IMR-90 (cell line): ENCODE measurements at regions not wholly inside any gene's neighbourhood (a gene's known extent, or its start where the extent isn't known, plus 50 kb on each side); places are given as distances from the start of the nearest gene placed in this dataset.

Experiments
- ATAC-seq: fragments of 200-7000 bp; cut with Tn5 transposase; 2 replicates; pipeline ENCODE4 v1.9.1; 2020; ENCODE audit warnings: low read depth, mild to moderate bottlenecking, moderate library complexity
- BruUV-seq: library from RNA; stranded (reverse); fragments of 400-500 nt; replicated peaks from 2 replicates; lab custom pipeline; 2021; lab: Mats Ljungman, UMichigan
- CTCF ChIA-PET: fragments of 300-600 bp; formaldehyde crosslinking; extraction: SDS; loops from one replicate; lab custom pipeline; 2021; ENCODE audit warnings: antibody characterized with exemption; lab: Yijun Ruan, JAX
- POLR2A ChIA-PET: fragments of 300-600 bp; sonication (Branson Sonifier 250); formaldehyde crosslinking; loops from one replicate; lab custom pipeline; 2022; ENCODE audit warnings: antibody characterized with exemption; ENCODE audit not compliant: unreplicated experiment; lab: Charles Lee
- DNase-seq: peaks from one replicate; pipeline ENCODE4 v3.0.0; 2013
- H2AFZ ChIP-seq: replicated peaks from 2 replicates; pipeline ENCODE3; 2013; ENCODE audit warnings: low read length, mild to moderate bottlenecking; ENCODE audit not compliant: poor library complexity
- H2AK5ac ChIP-seq: 2 replicates; pipeline ENCODE4 v1.6.1; 2013; ENCODE audit warnings: low read depth, low read length, inconsistent platforms
- H2AK9ac ChIP-seq: replicated peaks from 2 replicates; pipeline ENCODE3; 2013; ENCODE audit warnings: mild to moderate bottlenecking, low read depth, low read length, moderate library complexity; ENCODE audit not compliant: poor library complexity
- H2BK120ac ChIP-seq: 2 replicates; pipeline ENCODE4 v1.6.1; 2013; ENCODE audit warnings: low read depth, low read length, inconsistent platforms
- H2BK15ac ChIP-seq: 3 replicates; pipeline ENCODE4 v1.6.1; 2013; ENCODE audit warnings: low read depth, low read length, inconsistent platforms
- H2BK20ac ChIP-seq: 2 replicates; pipeline ENCODE4 v1.6.1; 2013; ENCODE audit warnings: low read depth, mild to moderate bottlenecking, inconsistent platforms, low read length, moderate library complexity
- H2BK5ac ChIP-seq: 2 replicates; pipeline ENCODE4 v1.6.1; 2013; ENCODE audit warnings: mild to moderate bottlenecking, low read depth, low read length, inconsistent platforms; ENCODE audit not compliant: poor library complexity, severe bottlenecking
- H3K14ac ChIP-seq: replicated peaks from 2 replicates; pipeline ENCODE4 v1.6.1; 2013; ENCODE audit warnings: low read depth, low read length, inconsistent platforms
- H3K18ac ChIP-seq: 2 replicates; pipeline ENCODE4 v1.6.1; 2013; ENCODE audit warnings: low read depth, low read length, control low read depth
- H3K23ac ChIP-seq: 2 replicates; pipeline ENCODE4 v1.6.1; 2013; ENCODE audit warnings: low read depth, low read length, inconsistent platforms
- H3K27ac ChIP-seq: 2 replicates; pipeline ENCODE4 v1.5.1; 2013; ENCODE audit warnings: mild to moderate bottlenecking, control low read depth, low read length; ENCODE audit not compliant: insufficient read depth
- H3K27me3 ChIP-seq: 2 replicates; pipeline ENCODE4 v1.6.1; 2013; ENCODE audit warnings: low read length; ENCODE audit not compliant: control insufficient read depth, insufficient read depth
- H3K36me3 ChIP-seq: 2 replicates; pipeline ENCODE4 v1.6.1; 2013; ENCODE audit warnings: low read length, mixed read lengths; ENCODE audit not compliant: control insufficient read depth, insufficient read depth
- H3K4ac ChIP-seq: 2 replicates; pipeline ENCODE4 v1.6.1; 2013; ENCODE audit warnings: low read depth, low read length, inconsistent platforms
- H3K4me1 ChIP-seq: 2 replicates; pipeline ENCODE4 v1.6.1; 2013; ENCODE audit warnings: low read length, mixed read lengths; ENCODE audit not compliant: control insufficient read depth, insufficient read depth
- H3K4me2 ChIP-seq: 2 replicates; pipeline ENCODE4 v1.6.1; 2013; ENCODE audit warnings: low read depth, mild to moderate bottlenecking, control low read depth, low read length, moderate library complexity
- H3K4me3 ChIP-seq: 2 replicates; pipeline ENCODE4 v1.5.1; 2013; ENCODE audit warnings: low read depth, mild to moderate bottlenecking, control low read depth, low read length, moderate library complexity; ENCODE audit not compliant: insufficient read depth
- H3K56ac ChIP-seq: 2 replicates; pipeline ENCODE4 v1.6.1; 2013; ENCODE audit warnings: low read length, inconsistent platforms; ENCODE audit not compliant: insufficient read depth; ENCODE audit errors: extremely low read depth
- H3K79me1 ChIP-seq, 2 experiments: 2 replicates each; pipeline ENCODE4 v1.6.1; 2013; ENCODE audit warnings: low read length in 2 of 2, inconsistent platforms in 1 of 2, low read depth in 1 of 2
- H3K9ac ChIP-seq: 2 replicates; pipeline ENCODE4 v1.6.1; 2013; ENCODE audit warnings: low read depth, low read length, control low read depth
- H3K9me1 ChIP-seq: 2 replicates; pipeline ENCODE4 v1.6.1; 2013; ENCODE audit warnings: low read length, inconsistent platforms; ENCODE audit not compliant: insufficient read depth
- H3K9me3 ChIP-seq: 2 replicates; pipeline ENCODE4 v1.6.1; 2013; ENCODE audit warnings: low read length; ENCODE audit not compliant: control insufficient read depth, insufficient read depth
- H4K20me1 ChIP-seq: 2 replicates; pipeline ENCODE4 v1.6.1; 2013; ENCODE audit warnings: low read length, inconsistent platforms; ENCODE audit not compliant: insufficient read depth
- H4K5ac ChIP-seq: 2 replicates; pipeline ENCODE4 v1.6.1; 2013; ENCODE audit warnings: mild to moderate bottlenecking, low read depth, low read length, control low read depth
- H4K8ac ChIP-seq, 2 experiments: 2 replicates each; pipeline ENCODE4 v1.6.1; 2013; ENCODE audit warnings: low read depth in 2 of 2, low read length in 2 of 2, control low read depth in 1 of 2, inconsistent platforms in 1 of 2
- H4K91ac ChIP-seq: 2 replicates; pipeline ENCODE4 v1.6.1; 2013; ENCODE audit warnings: low read depth, low read length, inconsistent platforms; ENCODE audit not compliant: insufficient read depth
- BHLHE40 ChIP-seq: fragments of 150-350 bp; IDR thresholded peaks from 2 replicates; pipeline ENCODE4 v1.6.1; 2016; ENCODE audit warnings: mild to moderate bottlenecking, low read depth, low read length
- CEBPB ChIP-seq: IDR thresholded peaks from 2 replicates; pipeline ENCODE4 v1.6.1; 2012; ENCODE audit warnings: low read depth, low read length, improper control_type of control experiment
- CHD1 ChIP-seq: IDR thresholded peaks from 2 replicates; pipeline ENCODE4 v1.6.1; 2012; ENCODE audit warnings: low read depth, low read length, improper control_type of control experiment
- ELK1 ChIP-seq: fragments of 150-350 bp; IDR thresholded peaks from 2 replicates; pipeline ENCODE4 v1.6.1; 2016; ENCODE audit warnings: low read depth, mild to moderate bottlenecking, low read length, moderate library complexity, borderline replicate concordance
- FOS ChIP-seq: fragments of 150-350 bp; IDR thresholded peaks from 2 replicates; pipeline ENCODE4 v1.6.1; 2016; ENCODE audit warnings: low read depth, low read length
- MAFK ChIP-seq: IDR thresholded peaks from 2 replicates; pipeline ENCODE4 v1.6.1; 2012; ENCODE audit warnings: low read depth, low read length, improper control_type of control experiment
- MXI1 ChIP-seq: IDR thresholded peaks from 2 replicates; pipeline ENCODE4 v1.6.1; 2012; ENCODE audit warnings: low read depth, mild to moderate bottlenecking, low read length, moderate library complexity, borderline replicate concordance
- NFE2L2 ChIP-seq: fragments of 150-350 bp; IDR thresholded peaks from 2 replicates; pipeline ENCODE4 v1.6.1; 2016; ENCODE audit warnings: low read depth, mild to moderate bottlenecking, low read length
- POLR2A ChIP-seq: IDR thresholded peaks from 2 replicates; pipeline ENCODE4 v1.6.1; 2012; ENCODE audit warnings: mild to moderate bottlenecking, low read depth, low read length
- RAD21 ChIP-seq: IDR thresholded peaks from 2 replicates; pipeline ENCODE4 v1.6.1; 2012; ENCODE audit warnings: low read length, improper control_type of control experiment
- RCOR1 ChIP-seq: IDR thresholded peaks from 2 replicates; pipeline ENCODE4 v1.6.1; 2012; ENCODE audit warnings: mild to moderate bottlenecking, low read length, improper control_type of control experiment; ENCODE audit not compliant: insufficient replicate concordance
- USF2 ChIP-seq: fragments of 150-350 bp; IDR thresholded peaks from 2 replicates; pipeline ENCODE4 v1.6.1; 2017; ENCODE audit warnings: mild to moderate bottlenecking, antibody characterized with exemption, low read length, low read depth
- WGBS, 2 experiments: methylation state at CpG; one replicate each; pipeline versions ENCODE4 v1.1.5 to v1.1.7; 2013; ENCODE audit warnings: missing lambda C conversion rate in 2 of 2; ENCODE audit not compliant: insufficient read length in 1 of 2; ENCODE audit errors: extremely low coverage in 2 of 2; 5-methylcytosine and 5-hydroxymethylcytosine counted together
- dilution Hi-C: fragments of 300-500 bp; cut with HindIII; formaldehyde crosslinking; loops from one replicate; pipeline ENCODE4 v1.14.3; 2018; ENCODE audit warnings: low sequenced_read_pairs; ENCODE audit not compliant: unreplicated experiment
- in situ Hi-C: fragments of 300-500 bp; cut with MboI; formaldehyde crosslinking; loops from 3 replicates; pipeline ENCODE4 v1.14.3; 2019; ENCODE audit warnings: low sequenced_read_pairs, inconsistent platforms, mixed read lengths
- intact Hi-C: fragments of 100-400 bp; cut with micrococcal nuclease; formaldehyde crosslinking; loops from 2 replicates; pipeline ENCODE4 v1.10.0; 2022
- TF ChIP-seq, protein P1 (sequence below): conservative IDR thresholded peaks from 2 replicates; pipeline ENCODE4 v1.5.1; 2012; ENCODE audit warnings: mild to moderate bottlenecking, low read depth, low read length, improper control_type of control experiment

GRCh38 chr2:221005338-221005737 is 566.8 kb downstream of the EPHA4 start:
- no TSS peak for BruUV-seq
- H2AFZ ChIP-seq = no peak overlapping the region
- no peak overlapping the region for H4K5ac ChIP-seq
- H3K79me1 ChIP-seq = no peaks in the 10 kb centered on the region
- H4K91ac ChIP-seq = no peak overlapping the region
- POLR2A ChIA-PET = no interaction called here
- H3K56ac ChIP-seq = no peak overlapping the region
- no peak overlapping the region for H3K9ac ChIP-seq
- no peaks in the 10 kb centered on the region for H3K9me1 ChIP-seq
- ATAC-seq (no peak), DNase-seq (no peak)
- no peaks in the 10 kb centered on the region for H3K4me1 ChIP-seq
- H2AK5ac ChIP-seq = no peak overlapping the region
- H3K18ac ChIP-seq = no peak overlapping the region; the same call in 1 of the 2 replicates
- no peak overlapping the region for H3K14ac ChIP-seq
- no peaks in the 10 kb centered on the region for H3K27me3 ChIP-seq
- H2BK120ac ChIP-seq = no peak overlapping the region
- H2BK20ac ChIP-seq = no peak overlapping the region
- dilution Hi-C loops (no loop called here), intact Hi-C loops (no loop called here), in situ Hi-C loops (no loop called here)
- TF ChIP-seq CEBPB (no peak), FOS (no peak), POLR2A (no peak), RCOR1 (no peak), USF2 (no peak), MAFK (no peak), RAD21 (no peak), CHD1 (no peak), ELK1 (no peak), MXI1 (no peak), NFE2L2 (no peak), BHLHE40 (no peak)
- TF ChIP-seq, protein P1, sequence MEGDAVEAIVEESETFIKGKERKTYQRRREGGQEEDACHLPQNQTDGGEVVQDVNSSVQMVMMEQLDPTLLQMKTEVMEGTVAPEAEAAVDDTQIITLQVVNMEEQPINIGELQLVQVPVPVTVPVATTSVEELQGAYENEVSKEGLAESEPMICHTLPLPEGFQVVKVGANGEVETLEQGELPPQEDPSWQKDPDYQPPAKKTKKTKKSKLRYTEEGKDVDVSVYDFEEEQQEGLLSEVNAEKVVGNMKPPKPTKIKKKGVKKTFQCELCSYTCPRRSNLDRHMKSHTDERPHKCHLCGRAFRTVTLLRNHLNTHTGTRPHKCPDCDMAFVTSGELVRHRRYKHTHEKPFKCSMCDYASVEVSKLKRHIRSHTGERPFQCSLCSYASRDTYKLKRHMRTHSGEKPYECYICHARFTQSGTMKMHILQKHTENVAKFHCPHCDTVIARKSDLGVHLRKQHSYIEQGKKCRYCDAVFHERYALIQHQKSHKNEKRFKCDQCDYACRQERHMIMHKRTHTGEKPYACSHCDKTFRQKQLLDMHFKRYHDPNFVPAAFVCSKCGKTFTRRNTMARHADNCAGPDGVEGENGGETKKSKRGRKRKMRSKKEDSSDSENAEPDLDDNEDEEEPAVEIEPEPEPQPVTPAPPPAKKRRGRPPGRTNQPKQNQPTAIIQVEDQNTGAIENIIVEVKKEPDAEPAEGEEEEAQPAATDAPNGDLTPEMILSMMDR = no peak
- no CpG with 5 or more reads among the region's 3 CpGs for WGBS, 2 experiments
- no peak overlapping the region for H4K8ac ChIP-seq
- no peaks in the 10 kb centered on the region for H4K20me1 ChIP-seq
- CTCF ChIA-PET = no interaction called here
- H3K27ac ChIP-seq = no peak overlapping the region
- H3K4me3 ChIP-seq = no peak overlapping the region
- H2BK5ac ChIP-seq = no peak overlapping the region
- no peaks in the 10 kb centered on the region for H3K36me3 ChIP-seq
- no peak overlapping the region for H2AK9ac ChIP-seq
- H3K4ac ChIP-seq = no peak overlapping the region
- H3K23ac ChIP-seq = no peak overlapping the region
- H2BK15ac ChIP-seq = no peak overlapping the region
- H3K4me2 ChIP-seq = no peak overlapping the region
- no peaks in the 10 kb centered on the region for H3K9me3 ChIP-seq
